ENCODE measurements at regions not wholly inside any gene's neighbourhood (a gene's known extent, or its start where the extent isn't known, plus 50 kb on each side); places are given as distances from the start of the nearest gene placed in this dataset.

DNA sequence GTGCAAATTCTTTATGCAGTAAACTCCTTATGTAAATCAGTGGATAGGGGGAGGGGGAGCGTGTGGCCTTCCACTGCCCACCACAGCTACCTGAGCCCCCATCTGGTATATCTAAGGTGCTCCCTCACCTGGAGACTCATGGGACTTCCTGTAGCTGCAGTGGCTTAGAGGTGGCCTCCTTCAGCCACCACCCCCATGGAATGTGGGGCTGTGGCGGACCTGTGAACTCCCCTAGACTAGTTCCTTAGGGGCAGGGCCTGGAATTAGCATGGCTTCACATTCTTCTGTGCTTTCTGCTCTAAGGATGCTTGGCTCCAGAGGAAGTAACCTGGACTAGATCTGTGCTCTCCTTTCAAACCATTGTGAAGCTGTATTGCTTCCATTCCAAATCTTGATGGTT, 550.5 kb upstream of the COBL start:
- 0 out of 2 replicates have a peak, but pooled peaks cover 4% of the 10 kb centered on the region for H3K9me2 ChIP-seq (replicated peaks; ENCODE audit: insufficient read depth, low read length)
- H2AFZ ChIP-seq (ENCODE audit: low read depth, low read length, severe bottlenecking), result no peak overlapping the region
- H3K4me3 ChIP-seq (ENCODE audit: insufficient read depth, low read length, poor library complexity, severe bottlenecking), result no peak overlapping the region
- H4K20me1 ChIP-seq (ENCODE audit: low read depth, low read length), result no peaks in the 10 kb centered on the region
- no peak overlapping the region for H3K27ac ChIP-seq (ENCODE audit: low read depth, low read length)
- H3K9ac ChIP-seq (ENCODE audit: low read length), result no peak overlapping the region
- H3K27me3 ChIP-seq (ENCODE audit: low read length), result no peaks in the 10 kb centered on the region
- H3K79me2 ChIP-seq (ENCODE audit: insufficient read depth, low read length), result no peaks in the 10 kb centered on the region
- no peaks in the 10 kb centered on the region for H3F3A ChIP-seq (ENCODE audit: insufficient read depth)
- TF ChIP-seq EZH2phosphoT487 (conservative IDR thresholded peaks at IDR 0.05; ENCODE audit: low read length), result no peak
- TF ChIP-seq, protein P1, sequence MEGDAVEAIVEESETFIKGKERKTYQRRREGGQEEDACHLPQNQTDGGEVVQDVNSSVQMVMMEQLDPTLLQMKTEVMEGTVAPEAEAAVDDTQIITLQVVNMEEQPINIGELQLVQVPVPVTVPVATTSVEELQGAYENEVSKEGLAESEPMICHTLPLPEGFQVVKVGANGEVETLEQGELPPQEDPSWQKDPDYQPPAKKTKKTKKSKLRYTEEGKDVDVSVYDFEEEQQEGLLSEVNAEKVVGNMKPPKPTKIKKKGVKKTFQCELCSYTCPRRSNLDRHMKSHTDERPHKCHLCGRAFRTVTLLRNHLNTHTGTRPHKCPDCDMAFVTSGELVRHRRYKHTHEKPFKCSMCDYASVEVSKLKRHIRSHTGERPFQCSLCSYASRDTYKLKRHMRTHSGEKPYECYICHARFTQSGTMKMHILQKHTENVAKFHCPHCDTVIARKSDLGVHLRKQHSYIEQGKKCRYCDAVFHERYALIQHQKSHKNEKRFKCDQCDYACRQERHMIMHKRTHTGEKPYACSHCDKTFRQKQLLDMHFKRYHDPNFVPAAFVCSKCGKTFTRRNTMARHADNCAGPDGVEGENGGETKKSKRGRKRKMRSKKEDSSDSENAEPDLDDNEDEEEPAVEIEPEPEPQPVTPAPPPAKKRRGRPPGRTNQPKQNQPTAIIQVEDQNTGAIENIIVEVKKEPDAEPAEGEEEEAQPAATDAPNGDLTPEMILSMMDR (IDR thresholded peaks at IDR 0.05; ENCODE audit: insufficient read depth, low read length, poor library complexity, severe bottlenecking), result no peak
- no peaks in the 10 kb centered on the region for H3K9me3 ChIP-seq (ENCODE audit: insufficient read depth, low read length)
- no peak overlapping the region for H3K4me2 ChIP-seq (ENCODE audit: low read depth, low read length, poor library complexity, severe bottlenecking)
- no peaks in the 10 kb centered on the region for H3K36me3 ChIP-seq (ENCODE audit: low read length)

DNA sequence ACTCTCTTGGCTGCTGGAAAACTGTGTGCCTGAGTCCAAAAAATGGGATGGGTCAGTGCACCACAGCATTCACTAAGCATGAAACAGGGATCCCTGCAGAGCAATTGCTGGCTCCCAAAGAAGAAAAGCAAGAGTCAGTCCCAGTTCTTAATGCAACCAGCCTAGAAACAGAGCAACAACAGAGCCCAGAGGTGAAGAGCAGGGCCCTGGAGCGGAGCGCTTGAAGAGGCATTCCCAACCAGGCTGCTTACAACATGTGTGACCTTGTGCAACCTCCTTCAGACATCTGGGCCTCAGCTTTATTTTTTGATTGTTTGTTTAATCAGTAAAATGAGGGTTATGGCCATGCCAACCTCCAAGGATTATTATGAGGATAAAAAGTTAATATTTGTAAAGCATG, 543.7 kb upstream of the COBL start:
- Histone ChIP-seq H2AFZ (ENCODE audit: low read depth, low read length, severe bottlenecking) (no peak overlapping the region), H3F3A (ENCODE audit: insufficient read depth) (no peaks in the 10 kb centered on the region)

DNA sequence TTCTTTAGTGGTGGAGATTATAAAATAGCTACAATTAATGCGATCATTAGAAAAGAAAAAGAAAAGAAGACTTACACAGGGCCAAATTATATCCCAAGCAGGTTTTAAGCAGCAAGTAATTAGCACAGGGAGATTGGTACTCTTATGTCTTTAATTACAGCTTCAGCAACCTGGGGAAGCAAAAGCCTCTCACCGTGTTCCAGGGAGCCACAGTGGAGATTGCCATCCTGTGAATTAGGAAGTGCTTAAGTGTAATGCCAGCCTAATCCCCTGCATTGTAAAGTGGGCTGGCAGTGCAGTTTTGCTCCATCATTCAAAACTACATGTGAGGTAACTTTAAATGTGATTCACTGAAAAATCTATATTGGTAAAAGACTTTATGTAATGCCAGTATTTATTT, 533.5 kb upstream of the COBL start:
- Histone ChIP-seq H2AFZ (ENCODE audit: low read depth, low read length, severe bottlenecking) (no peak overlapping the region), H3K27ac (ENCODE audit: low read depth, low read length) (no peak overlapping the region), H3K9me3 (ENCODE audit: insufficient read depth, low read length) (peaks cover 5% of the 10 kb centered on the region; the same call in 1 of the 2 replicates), H3K79me2 (ENCODE audit: insufficient read depth, low read length) (no peaks in the 10 kb centered on the region), H3K36me3 (ENCODE audit: low read length) (no peaks in the 10 kb centered on the region), H4K20me1 (ENCODE audit: low read depth, low read length) (no peaks in the 10 kb centered on the region), H3K4me3 (ENCODE audit: insufficient read depth, low read length, poor library complexity, severe bottlenecking) (no peak overlapping the region), H3F3A (ENCODE audit: insufficient read depth) (no peaks in the 10 kb centered on the region), H3K9me2 (replicated peaks; ENCODE audit: insufficient read depth, low read length) (no peaks in the 10 kb centered on the region), H3K27me3 (ENCODE audit: low read length) (no peaks in the 10 kb centered on the region), H3K9ac (ENCODE audit: low read length) (no peak overlapping the region), H3K4me2 (ENCODE audit: low read depth, low read length, poor library complexity, severe bottlenecking) (no peak overlapping the region)
- TF ChIP-seq EZH2phosphoT487 (conservative IDR thresholded peaks at IDR 0.05; ENCODE audit: low read length), result no peak
- TF ChIP-seq, protein P1 (IDR thresholded peaks at IDR 0.05; ENCODE audit: insufficient read depth, low read length, poor library complexity, severe bottlenecking), result no peak

More for the DNA sequence above, 543.7 kb upstream of the COBL start:
- 0 out of 2 replicates have a peak, but pooled peaks cover 5% of the 10 kb centered on the region for H3K9me3 ChIP-seq (ENCODE audit: insufficient read depth, low read length)
- H3K9ac ChIP-seq (ENCODE audit: low read length), result no peak overlapping the region
- no peak for TF ChIP-seq EZH2phosphoT487 (conservative IDR thresholded peaks at IDR 0.05; ENCODE audit: low read length)
- TF ChIP-seq, protein P1 (IDR thresholded peaks at IDR 0.05; ENCODE audit: insufficient read depth, low read length, poor library complexity, severe bottlenecking), result no peak
- H4K20me1 ChIP-seq (ENCODE audit: low read depth, low read length), result no peaks in the 10 kb centered on the region
- H3K4me3 ChIP-seq (ENCODE audit: insufficient read depth, low read length, poor library complexity, severe bottlenecking), result no peak overlapping the region
- H3K9me2 ChIP-seq (replicated peaks; ENCODE audit: insufficient read depth, low read length), result 0 out of 2 replicates have a peak, but pooled peaks cover 4% of the 10 kb centered on the region
- H3K27me3 ChIP-seq (ENCODE audit: low read length), result no peaks in the 10 kb centered on the region
- no peak overlapping the region for H3K4me2 ChIP-seq (ENCODE audit: low read depth, low read length, poor library complexity, severe bottlenecking)
- H3K79me2 ChIP-seq (ENCODE audit: insufficient read depth, low read length), result no peaks in the 10 kb centered on the region
- no peak overlapping the region for H3K27ac ChIP-seq (ENCODE audit: low read depth, low read length)
- no peaks in the 10 kb centered on the region for H3K36me3 ChIP-seq (ENCODE audit: low read length)
